ENCODE measurements at regions not wholly inside any gene's neighbourhood (a gene's known extent, or its start where the extent isn't known, plus 50 kb on each side); places are given as distances from the start of the nearest gene placed in this dataset.
A peak's percentile ranks its signal among the peaks of the same experiment; 100 is the strongest.

DNA sequence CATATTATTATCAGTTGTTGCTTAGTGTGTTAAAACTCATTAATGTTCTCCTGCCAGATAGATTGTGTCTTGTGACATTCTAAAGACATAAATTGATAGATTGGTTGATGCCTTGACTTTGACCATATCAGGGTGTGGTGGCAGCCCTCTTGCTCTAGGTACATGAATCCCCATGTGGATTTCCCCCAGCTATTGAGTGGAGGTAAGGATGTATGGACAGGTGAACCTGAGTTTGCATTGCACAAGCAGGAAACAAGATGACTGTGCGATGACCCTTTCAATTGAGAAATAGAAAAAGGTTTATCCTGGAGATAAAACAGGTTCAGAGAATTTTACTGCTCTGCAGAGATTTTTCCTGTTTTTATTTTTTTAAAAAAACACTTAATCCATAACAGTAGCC lies 619.2 kb downstream of the SPRY1 start:
- H3K4me3 ChIP-seq (ENCODE audit: low read depth, low read length), result no peak overlapping the region
- TF ChIP-seq, protein P1, sequence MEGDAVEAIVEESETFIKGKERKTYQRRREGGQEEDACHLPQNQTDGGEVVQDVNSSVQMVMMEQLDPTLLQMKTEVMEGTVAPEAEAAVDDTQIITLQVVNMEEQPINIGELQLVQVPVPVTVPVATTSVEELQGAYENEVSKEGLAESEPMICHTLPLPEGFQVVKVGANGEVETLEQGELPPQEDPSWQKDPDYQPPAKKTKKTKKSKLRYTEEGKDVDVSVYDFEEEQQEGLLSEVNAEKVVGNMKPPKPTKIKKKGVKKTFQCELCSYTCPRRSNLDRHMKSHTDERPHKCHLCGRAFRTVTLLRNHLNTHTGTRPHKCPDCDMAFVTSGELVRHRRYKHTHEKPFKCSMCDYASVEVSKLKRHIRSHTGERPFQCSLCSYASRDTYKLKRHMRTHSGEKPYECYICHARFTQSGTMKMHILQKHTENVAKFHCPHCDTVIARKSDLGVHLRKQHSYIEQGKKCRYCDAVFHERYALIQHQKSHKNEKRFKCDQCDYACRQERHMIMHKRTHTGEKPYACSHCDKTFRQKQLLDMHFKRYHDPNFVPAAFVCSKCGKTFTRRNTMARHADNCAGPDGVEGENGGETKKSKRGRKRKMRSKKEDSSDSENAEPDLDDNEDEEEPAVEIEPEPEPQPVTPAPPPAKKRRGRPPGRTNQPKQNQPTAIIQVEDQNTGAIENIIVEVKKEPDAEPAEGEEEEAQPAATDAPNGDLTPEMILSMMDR (IDR thresholded peaks at IDR 0.05; ENCODE audit: insufficient read depth, low read depth, low read length, missing control alignments), result no peak
- no peak for DNase-seq (ENCODE audit: low read depth)

DNA sequence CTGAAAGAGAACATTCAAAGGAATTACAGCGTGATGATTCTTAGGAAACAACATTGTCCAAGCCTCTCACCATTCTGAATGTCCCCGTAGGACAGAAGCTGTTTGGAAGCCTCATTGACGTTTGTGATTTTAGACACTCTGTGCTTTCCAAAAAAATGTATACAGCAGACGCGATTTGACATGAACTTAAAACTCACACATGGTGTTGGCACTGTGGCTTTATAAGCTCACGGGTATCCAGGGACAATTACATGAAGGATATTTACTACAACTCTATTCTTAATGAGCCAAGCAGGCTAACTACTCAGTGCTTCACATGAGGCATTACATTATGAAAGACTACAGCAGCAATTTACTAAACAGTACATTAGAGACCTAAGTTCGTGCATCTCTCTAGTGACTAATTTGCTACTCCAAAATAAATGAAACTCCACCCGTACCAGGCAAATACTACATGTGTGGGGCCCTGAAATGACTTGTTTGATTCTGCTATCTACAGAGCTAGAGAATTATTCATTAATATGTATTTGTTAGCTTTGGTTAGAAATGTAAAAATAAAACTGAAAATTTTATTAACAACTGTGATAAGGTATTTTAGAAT lies 620.7 kb downstream of the SPRY1 start:
- TF ChIP-seq, protein P1 (IDR thresholded peaks at IDR 0.05; ENCODE audit: insufficient read depth, low read depth, low read length, missing control alignments), result no peak
- no peak overlapping the region for H3K4me3 ChIP-seq (ENCODE audit: low read depth, low read length)
- DNase-seq (ENCODE audit: low read depth), result no peak

DNA sequence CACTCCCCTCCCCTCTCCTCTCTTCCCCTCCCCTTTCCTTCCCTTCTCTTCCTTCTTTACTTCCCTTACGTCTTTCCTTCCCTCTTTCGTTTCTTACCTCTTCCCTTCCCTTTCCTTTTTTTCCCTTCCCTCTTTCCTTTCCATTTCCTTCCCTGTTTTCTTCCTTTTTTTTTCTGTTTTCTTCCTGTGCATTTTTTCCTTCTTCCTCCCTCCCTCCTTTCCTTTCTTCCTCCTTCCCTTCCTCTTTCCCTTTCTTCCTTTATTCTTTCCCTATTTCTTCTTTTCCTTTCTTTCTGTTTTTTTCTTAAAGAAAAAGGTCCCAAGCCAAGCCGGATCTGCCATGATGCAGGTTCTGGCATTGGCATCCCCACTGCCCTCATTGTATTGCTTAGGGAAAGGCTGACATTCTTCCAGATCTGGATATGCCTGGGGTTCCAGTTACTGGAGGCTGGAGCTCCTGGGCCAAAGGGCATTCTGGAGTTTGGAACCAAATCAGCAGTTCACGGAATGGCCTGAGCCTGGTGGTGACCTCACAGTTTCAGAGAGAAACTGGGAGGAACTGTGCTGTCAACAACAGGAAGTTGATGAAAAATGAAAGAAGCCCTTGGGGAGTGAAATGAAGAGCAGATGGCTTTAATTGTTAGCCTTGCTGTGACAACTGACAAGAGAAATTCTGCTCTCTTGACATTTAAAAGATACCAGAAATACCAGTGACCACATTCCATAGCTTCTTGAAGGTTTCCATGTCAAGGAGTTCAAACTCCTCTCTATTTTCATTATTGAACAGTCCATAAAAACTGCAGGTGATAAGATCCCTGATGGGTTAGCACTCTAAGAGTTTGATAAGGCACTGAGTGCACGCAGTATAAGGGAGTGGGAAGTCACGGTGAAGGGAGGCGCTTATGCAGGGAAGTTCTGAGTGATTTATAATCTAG lies 622.1 kb downstream of the SPRY1 start:
- H3K4me3 ChIP-seq (ENCODE audit: low read depth, low read length), result no peak overlapping the region; the same call in 1 of the 2 replicates
- peak; percentile 81 for DNase-seq (ENCODE audit: low read depth)

DNA sequence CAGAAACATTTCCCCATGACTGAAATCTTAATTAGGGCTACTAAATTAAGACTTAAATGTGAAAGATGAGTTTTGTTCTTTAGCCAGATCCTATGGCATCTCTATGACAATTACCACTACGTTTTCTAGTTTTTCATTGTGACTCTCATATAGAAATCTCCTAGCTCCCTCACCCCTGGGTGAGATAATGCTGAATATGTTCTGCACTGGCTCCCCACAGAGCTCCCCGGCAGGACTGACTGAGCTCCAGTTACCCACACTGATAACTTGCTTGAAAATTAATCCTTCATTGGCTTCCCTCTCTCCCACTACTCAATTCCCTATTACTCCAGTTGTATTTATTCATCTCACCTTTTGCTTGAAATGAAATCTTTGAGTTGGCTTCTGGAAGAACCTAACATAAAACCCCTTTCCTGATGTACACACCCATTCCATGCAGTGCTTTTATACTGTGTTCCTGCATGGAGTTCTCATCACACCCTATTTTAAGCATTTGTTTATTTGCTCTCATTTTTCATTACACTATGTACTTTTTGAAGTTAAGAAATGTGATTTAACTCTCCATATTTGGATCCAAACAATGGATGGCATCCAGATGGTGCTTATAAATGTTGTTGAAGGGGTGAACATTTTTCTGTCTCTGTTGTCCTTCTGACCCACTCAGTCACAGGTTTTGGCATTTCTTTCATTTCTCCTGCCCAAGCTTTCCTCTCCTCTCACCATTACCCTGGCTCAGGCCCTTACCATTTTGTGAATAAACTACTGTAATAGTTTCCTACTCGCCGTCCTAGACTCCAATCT lies 623.4 kb downstream of the SPRY1 start:
- TF ChIP-seq, protein P1 (IDR thresholded peaks at IDR 0.05; ENCODE audit: insufficient read depth, low read depth, low read length, missing control alignments), result no peak
- DNase-seq (ENCODE audit: low read depth), result peak; percentile 16

More for the DNA sequence above, 622.1 kb downstream of the SPRY1 start:
- TF ChIP-seq, protein P1 (IDR thresholded peaks at IDR 0.05; ENCODE audit: insufficient read depth, low read depth, low read length, missing control alignments), result no peak

DNA sequence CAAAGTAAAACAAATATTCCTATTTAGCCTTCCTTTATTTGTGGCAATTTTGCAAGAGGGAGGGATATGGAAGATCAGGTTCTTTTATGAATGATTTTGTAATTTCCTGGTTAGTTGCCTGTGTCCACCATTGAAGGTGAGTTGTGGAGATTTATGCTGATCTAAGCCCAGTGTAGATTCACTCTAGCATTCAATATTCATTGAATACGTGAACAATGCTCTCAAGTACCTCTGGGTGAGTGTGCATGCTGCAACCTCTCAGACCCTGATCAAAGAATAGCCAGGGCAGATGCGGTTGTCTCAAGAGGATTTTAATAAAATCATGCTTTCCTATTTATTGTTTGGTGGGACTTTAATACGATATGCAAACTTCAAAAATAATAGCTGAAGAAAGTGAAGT lies 628.4 kb downstream of the SPRY1 start:
- H3K4me3 ChIP-seq (ENCODE audit: low read depth, low read length), result no peak overlapping the region
- TF ChIP-seq, protein P1 (IDR thresholded peaks at IDR 0.05; ENCODE audit: insufficient read depth, low read depth, low read length, missing control alignments), result no peak
- DNase-seq (ENCODE audit: low read depth), result no peak

More for the DNA sequence above, 623.4 kb downstream of the SPRY1 start:
- H3K4me3 ChIP-seq (ENCODE audit: low read depth, low read length), result no peak overlapping the region

DNA sequence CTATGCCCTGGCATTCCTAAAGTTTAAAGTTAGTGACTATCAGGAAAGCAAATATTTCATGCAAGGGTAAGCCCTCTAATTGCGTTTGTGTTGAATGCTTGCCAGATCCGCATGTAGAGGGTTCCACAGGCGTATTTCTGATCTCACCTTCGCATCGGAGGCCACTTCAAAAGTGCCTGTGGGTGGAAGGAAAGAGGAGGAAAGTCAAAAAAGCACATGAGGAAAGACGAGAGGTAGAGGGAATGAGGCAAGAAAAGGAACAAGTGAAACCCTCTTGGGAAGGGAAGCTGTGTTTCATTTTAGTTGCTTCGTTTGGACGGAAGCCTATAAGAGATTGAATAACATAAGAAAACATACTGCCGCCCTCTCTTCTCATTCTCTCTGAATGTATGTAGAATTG lies 628.8 kb downstream of the SPRY1 start:
- DNase-seq (ENCODE audit: low read depth), result no peak
- TF ChIP-seq, protein P1 (IDR thresholded peaks at IDR 0.05; ENCODE audit: insufficient read depth, low read depth, low read length, missing control alignments), result no peak
- no peak overlapping the region for H3K4me3 ChIP-seq (ENCODE audit: low read depth, low read length)

Measured in GM12865 (cell line).